Amygdala (tissue), 56 donors: ENCODE measurements at regions not wholly inside any gene's neighbourhood (a gene's known extent, or its start where the extent isn't known, plus 50 kb on each side); places are given as distances from the start of the nearest gene placed in this dataset.
"Not testable (repeated sequence)": the region's sequence is repeated elsewhere in the genome, so short reads cannot be mapped to it uniquely, and the experiment has no call there.

ENCODE experiments used
- DNase-seq, 56 donors: peaks; one replicate each; lab custom pipeline; 2025; lab: John Stamatoyannopoulos, UW

- no peak for DNase-seq
These were observed 949.5 kb downstream of the RAB28 start for GRCh38 chr4:12534684-12535083.

DNA sequence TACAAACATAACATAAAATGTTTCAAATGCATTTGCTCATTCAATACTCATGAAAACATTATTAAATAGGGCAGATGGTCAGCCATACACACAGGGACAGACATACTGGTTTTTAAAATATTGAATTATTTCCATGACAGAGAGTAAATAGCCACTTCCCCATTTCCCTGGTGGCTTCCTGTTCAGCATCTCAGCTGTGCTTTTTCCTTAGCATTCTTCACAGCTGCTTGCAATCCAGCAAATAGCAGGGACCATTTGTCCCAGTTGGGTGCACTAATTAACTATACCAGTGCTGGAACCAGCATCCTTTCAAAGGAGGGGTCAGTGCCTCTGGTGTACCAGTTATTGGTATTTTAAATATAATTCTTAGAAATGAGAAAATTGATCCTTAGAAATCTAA, 964.7 kb downstream of the RAB28 start:
- DNase-seq, result no peak

DNA sequence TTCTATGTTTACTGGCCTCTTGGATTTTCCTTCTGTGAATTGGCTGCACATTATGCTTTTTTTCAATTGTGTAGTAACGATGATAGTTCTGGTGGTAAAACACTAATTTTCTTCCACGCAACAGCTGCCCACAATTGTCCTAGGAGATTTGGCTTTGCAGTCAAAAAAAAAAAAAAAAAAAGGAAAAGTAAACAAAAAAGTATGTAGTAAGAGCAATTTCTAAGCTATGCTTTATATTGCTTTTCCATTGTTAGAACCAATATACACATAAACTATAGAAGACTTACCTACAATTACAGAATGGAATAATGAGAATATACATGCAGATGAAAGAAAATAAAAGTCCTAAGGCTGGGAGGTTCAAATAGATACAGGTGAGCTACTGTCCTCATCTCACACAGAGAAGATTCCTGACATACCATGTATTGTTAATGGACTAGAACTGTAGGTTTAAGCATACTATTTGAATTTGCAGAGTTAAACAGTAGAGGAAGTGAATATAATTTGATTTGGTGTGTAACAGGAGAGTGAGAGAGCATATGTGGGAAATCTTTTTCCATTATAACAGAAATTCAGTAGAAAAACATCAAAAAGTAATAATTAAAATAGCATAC, 976.2 kb downstream of the RAB28 start:
- DNase-seq, result no peak

DNA sequence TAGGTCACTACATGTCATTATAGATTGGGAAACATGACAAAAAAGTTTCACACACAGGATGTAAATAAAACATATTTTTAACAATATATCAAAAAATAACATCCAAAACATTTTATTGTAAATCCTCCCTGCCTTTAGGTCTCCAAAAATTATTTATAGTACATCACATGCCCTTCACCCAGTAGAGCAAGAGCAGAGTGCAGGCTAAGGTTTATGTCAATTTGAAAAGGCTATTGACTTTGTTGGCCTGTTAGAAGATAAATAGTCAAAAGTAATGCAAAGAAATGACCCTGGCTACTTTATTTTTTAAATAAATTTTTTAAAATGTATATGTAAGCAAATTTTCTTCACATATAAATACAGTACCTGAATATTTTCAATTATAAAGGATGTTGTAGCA, 983.7 kb downstream of the RAB28 start:
- DNase-seq, result no peak

- DNase-seq, result no peak
These were observed 984.4 kb downstream of the RAB28 start for GRCh38 chr4:12499693-12500092.

GRCh38 chr4:12495211-12495610, 988.9 kb downstream of the RAB28 start:
- no peak for DNase-seq

GRCh38 chr4:12492730-12493393, 991.3 kb downstream of the RAB28 start:
- DNase-seq, result no peak

GRCh38 chr4:12488672-12489071, 995.5 kb downstream of the RAB28 start:
- no peak for DNase-seq

DNA sequence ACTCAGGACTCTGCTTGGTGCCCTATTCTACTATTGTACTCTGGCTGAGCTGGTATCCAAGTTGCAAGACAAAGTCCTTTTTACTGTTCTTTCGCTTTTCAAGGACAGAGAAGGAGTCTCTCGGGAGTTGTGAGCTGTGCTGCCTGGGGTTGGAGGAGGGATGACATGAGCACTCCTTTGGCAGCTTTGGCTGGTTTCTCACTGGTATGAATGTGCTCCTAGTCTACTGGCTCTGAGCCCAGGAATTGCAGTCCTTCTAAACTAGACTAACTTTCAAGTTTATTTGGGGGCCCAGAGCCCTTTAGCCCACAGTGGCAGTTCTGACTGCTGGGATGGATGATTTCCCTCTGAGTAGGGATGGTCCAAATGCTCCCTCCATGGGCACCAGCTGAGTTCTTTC, 997.1 kb downstream of the RAB28 start:
- DNase-seq, result no peak

- no peak for DNase-seq
These were observed 1012.1 kb downstream of the RAB28 start for GRCh38 chr4:12472087-12472486.

DNA sequence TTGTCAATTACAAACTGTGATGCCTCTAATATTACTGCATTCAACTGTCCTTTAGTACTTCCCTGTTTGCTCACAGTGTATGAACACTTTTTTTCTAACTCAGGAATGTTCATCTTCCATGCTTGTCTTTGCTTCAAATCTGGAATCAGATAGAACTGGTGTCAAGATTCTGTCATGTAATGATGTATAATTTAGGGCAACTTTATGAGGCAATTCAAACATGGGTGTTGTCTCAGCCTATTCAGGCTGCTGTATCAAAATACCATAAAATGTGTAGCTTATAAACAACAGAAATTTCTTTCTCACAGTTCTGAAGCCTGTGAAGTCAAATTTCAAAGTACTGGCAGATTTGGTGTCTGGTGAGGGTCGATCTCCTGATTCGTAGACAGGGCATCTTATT, 1012.9 kb downstream of the RAB28 start:
- no peak for DNase-seq

DNA sequence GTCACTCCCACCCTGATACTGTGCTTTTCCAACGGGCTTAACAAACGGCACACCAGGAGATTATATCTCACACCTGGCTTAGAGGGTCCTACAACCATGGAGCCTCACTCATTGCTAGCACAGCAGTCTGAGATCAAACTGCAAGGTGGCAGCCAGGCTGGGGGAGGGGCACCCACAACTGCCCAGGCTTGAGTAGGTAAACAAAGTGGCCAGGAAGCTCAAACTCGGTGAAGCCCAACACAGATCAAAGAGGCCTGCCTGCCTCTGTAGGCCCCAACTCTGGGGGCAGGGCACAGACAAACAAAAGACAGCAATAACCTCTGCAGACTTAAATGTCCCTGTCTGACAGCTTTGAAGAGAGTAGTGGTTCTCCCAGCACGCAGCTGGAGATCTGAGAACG, 1022.6 kb downstream of the RAB28 start:
- not testable (repeated sequence) for DNase-seq

DNA sequence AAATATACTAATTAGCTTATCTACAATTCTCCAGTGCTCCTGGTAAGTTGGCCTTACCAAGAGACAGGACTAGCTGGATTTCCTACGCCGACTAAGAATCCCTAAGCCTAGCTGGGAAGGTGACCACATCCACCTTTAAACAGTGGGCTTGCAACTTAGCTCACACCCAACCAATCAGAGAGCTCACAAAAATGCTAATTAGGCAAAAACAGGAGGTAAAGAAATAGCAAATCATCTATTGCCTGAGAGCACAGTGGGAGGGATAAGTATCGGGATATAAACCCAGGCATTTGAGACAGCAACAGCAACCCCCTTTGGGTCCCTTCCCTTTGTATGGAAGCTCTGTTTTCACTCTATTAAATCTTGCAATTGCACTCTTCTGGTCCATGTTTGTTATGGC, 1025.0 kb downstream of the RAB28 start:
- no peak for DNase-seq

DNA sequence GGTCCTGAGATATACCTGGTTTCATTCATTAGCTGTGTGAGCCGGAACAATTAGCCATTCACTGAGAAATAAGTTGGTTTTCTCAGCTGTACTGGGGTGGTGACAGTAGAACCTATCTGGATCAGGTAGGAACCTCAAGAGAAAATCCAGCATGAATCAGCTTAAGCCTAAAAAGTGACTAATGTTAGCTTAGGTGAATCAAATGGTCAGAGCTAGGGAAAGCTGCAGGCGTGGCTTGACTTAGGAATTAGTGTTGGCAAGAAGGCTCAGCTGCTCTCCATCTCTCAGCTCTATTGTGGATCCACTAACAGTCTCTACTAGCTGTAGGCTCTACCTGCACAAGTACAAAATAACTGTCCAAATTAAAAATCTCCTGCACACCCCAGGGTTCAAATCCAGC, 1025.5 kb downstream of the RAB28 start:
- no peak for DNase-seq

- no peak for DNase-seq
These were observed 1023.6 kb upstream of the HS3ST1 start for GRCh38 chr4:12452291-12452690.

DNA sequence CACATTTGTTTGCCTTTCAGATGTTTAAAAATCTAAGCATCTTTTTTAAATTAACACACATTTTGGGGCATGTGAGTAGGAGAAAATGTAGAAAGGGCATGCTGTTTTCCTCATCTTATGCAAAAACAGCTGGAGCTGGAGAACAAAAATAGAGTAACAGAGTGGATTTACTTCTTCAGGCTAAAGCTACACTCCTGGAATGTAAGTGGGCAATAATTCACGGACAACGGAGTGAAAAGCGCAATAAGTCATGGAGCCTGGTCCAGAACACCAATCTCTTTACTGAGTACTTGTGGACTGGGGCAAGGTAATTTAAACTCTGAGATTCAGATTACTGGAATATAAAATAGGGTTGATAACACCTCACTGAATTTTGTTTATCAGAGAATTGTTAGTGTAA, 1018.8 kb upstream of the HS3ST1 start:
- DNase-seq, result no peak

GRCh38 chr4:12446657-12447185, 1018.0 kb upstream of the HS3ST1 start:
- DNase-seq, result no peak

GRCh38 chr4:12446256-12446655, 1017.6 kb upstream of the HS3ST1 start:
- DNase-seq, result no peak

GRCh38 chr4:12445711-12446235, 1017.1 kb upstream of the HS3ST1 start:
- DNase-seq, result no peak

GRCh38 chr4:12439633-12440305, 1011.1 kb upstream of the HS3ST1 start:
- no peak for DNase-seq

DNA sequence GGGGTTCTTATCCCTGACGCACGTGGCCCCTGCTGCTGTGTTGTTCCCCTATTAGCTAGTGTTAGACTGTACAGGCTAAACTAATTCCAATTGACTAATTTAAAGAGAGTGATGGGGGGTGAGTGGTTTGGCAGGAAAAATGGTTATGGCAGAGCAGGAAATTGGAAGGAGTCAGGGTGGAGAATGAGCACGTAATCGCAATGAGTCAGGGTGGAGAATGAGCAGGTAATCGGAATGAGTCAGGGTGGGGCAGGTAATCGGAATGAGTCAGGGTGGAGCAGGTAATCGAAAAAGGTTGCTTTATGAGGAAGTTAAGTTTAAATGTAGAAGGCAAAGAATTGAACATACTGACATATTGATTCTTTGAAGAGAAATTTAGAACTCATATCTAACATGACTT, 1002.6 kb upstream of the HS3ST1 start:
- not testable (repeated sequence) for DNase-seq

DNA sequence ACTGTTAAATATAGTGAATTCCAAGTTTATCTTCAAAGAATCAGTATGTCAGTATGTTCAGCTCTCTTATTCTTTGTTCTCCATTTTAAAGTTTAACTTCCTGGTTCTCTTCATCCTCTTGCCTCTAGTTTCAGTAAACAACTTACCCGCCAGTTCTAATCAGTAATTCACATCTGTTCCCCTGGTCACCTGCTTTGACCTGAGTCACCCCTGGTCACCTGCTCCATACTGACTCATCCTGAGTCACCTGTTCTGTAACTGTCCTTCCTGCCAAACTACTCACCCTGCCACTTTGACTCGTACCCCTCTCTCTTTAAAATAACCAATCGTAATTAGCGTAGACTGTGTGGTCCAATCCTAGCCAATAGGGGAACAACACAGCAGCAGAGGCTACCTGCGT, 992.7 kb upstream of the HS3ST1 start:
- DNase-seq, result no peak
